BJ (cell line): ENCODE measurements at regions not wholly inside any gene's neighbourhood (a gene's known extent, or its start where the extent isn't known, plus 50 kb on each side); places are given as distances from the start of the nearest gene placed in this dataset.

ENCODE experiments used
- CTCF ChIA-PET: fragments of 350-600 bp; formaldehyde crosslinking; extraction: SDS; loops from one replicate; lab custom pipeline; 2021; ENCODE audit warnings: antibody characterized with exemption, inconsistent platforms; lab: Yijun Ruan, JAX
- POLR2A ChIA-PET: fragments of 300-600 bp; sonication (Branson Sonifier 250); formaldehyde crosslinking; extraction: SDS; loops from one replicate; lab custom pipeline; 2021; ENCODE audit warnings: antibody characterized with exemption; lab: Charles Lee
- DNase-seq: peaks from one replicate; pipeline ENCODE4 v3.0.0-alpha.2; 2011; ENCODE audit warnings: low read depth
- H3K27me3 ChIP-seq: 2 replicates; pipeline ENCODE4 v1.6.0; 2011; ENCODE audit warnings: low read length; ENCODE audit not compliant: control insufficient read depth, insufficient read depth
- H3K36me3 ChIP-seq: 2 replicates; pipeline ENCODE4 v1.5.1; 2011; ENCODE audit warnings: low read length; ENCODE audit not compliant: control insufficient read depth, insufficient read depth
- H3K4me3 ChIP-seq: 2 replicates; pipeline ENCODE4 v1.5.1; 2011; ENCODE audit warnings: low read depth, mild to moderate bottlenecking, control low read depth, low read length
- CTCF ChIP-seq: IDR thresholded peaks from 2 replicates; pipeline ENCODE4 v1.5.1; 2011; ENCODE audit warnings: low read depth, mild to moderate bottlenecking, control low read depth, inconsistent platforms, low read length, moderate library complexity; ENCODE audit not compliant: insufficient read depth

GRCh38 chr1:59027177-59027576, 243.3 kb upstream of the JUN start:
- CTCF ChIA-PET: interaction anchor here (1.5 kb wide), 1 partner anchor 55 kb away, joined by 3 read pairs; no protein-coding TSS in a partner anchor
- H3K36me3 ChIP-seq: no peaks in the 10 kb centered on the region
- no peak for TF ChIP-seq CTCF
- H3K4me3 ChIP-seq: no peak overlapping the region
- POLR2A ChIA-PET: no interaction called here
- DNase-seq: no peak
- H3K27me3 ChIP-seq: no peaks in the 10 kb centered on the region

- TF ChIP-seq CTCF: no peak
- no peak for DNase-seq
- Histone ChIP-seq H3K36me3 (no peaks in the 10 kb centered on the region), H3K27me3 (no peaks in the 10 kb centered on the region), H3K4me3 (no peak overlapping the region)
- ChIA-PET CTCF (no interaction called here), POLR2A (no interaction called here)
These were observed 244.2 kb upstream of the JUN start for GRCh38 chr1:59028048-59028447.

- Histone ChIP-seq H3K36me3 (no peaks in the 10 kb centered on the region), H3K4me3 (no peak overlapping the region), H3K27me3 (no peaks in the 10 kb centered on the region)
- DNase-seq: no peak
- CTCF ChIA-PET: no interaction called here
- no peak for TF ChIP-seq CTCF
- POLR2A ChIA-PET: no interaction called here
These were observed 245.7 kb upstream of the JUN start for GRCh38 chr1:59029411-59030167.

- Histone ChIP-seq H3K27me3 (no peaks in the 10 kb centered on the region), H3K36me3 (no peaks in the 10 kb centered on the region), H3K4me3 (no peak overlapping the region)
- no peak for TF ChIP-seq CTCF
- ChIA-PET CTCF (interaction anchor here (0.8 to 1.3 kb wide), 2 partner anchors 253 to 264 kb away, joined by 3 read pairs; no protein-coding TSS in a partner anchor), POLR2A (no interaction called here)
- no peak for DNase-seq
These were observed 248.4 kb upstream of the JUN start for GRCh38 chr1:59032228-59032627.

GRCh38 chr1:59033761-59034160, 249.9 kb upstream of the JUN start:
- no peaks in the 10 kb centered on the region for H3K36me3 ChIP-seq
- H3K4me3 ChIP-seq: no peak overlapping the region
- no peaks in the 10 kb centered on the region for H3K27me3 ChIP-seq
- ChIA-PET POLR2A (no interaction called here), CTCF (no interaction called here)
- no peak for DNase-seq
- no peak for TF ChIP-seq CTCF
